WTC11 (cell line): ENCODE measurements at regions not wholly inside any gene's neighbourhood (a gene's known extent, or its start where the extent isn't known, plus 50 kb on each side); places are given as distances from the start of the nearest gene placed in this dataset.

Experiments
- FOXJ3 ChIP-seq: sonication (generic); formaldehyde crosslinking; IDR thresholded peaks from 2 replicates; pipeline ENCODE4 v1.9.0; 2021; ENCODE audit warnings: missing genetic modification reagents, mild to moderate bottlenecking, borderline replicate concordance
- JUN ChIP-seq: sonication (generic); formaldehyde crosslinking; IDR thresholded peaks from 2 replicates; pipeline ENCODE4 v1.8.0; 2023; ENCODE audit warnings: mild to moderate bottlenecking, missing genetic modification reagents
- RELA ChIP-seq: sonication (generic); formaldehyde crosslinking; IDR thresholded peaks from 2 replicates; pipeline ENCODE4 v1.8.1; 2022; ENCODE audit warnings: missing genetic modification reagents, mild to moderate bottlenecking, borderline replicate concordance
- SMAD3 ChIP-seq: sonication (generic); formaldehyde crosslinking; IDR thresholded peaks from 2 replicates; pipeline ENCODE4 v1.8.0; 2022; ENCODE audit warnings: missing genetic modification reagents, mild to moderate bottlenecking, borderline replicate concordance
- TEAD1 ChIP-seq: sonication (generic); formaldehyde crosslinking; IDR thresholded peaks from 2 replicates; pipeline ENCODE4 v1.8.0; 2022; ENCODE audit warnings: mild to moderate bottlenecking, missing genetic modification reagents
- ZNF232 ChIP-seq: sonication (generic); formaldehyde crosslinking; IDR thresholded peaks from 2 replicates; pipeline ENCODE4 v1.8.0; 2022; ENCODE audit warnings: mild to moderate bottlenecking, missing genetic modification reagents
- ZNF671 ChIP-seq: fragments of 250-450 bp; sonication (Bioruptor Pico); IDR thresholded peaks from 2 replicates; pipeline ENCODE4 v1.8.0; 2021; ENCODE audit warnings: mild to moderate bottlenecking
- TF ChIP-seq, protein P1 (sequence below): sonication (generic); formaldehyde crosslinking; IDR thresholded peaks from 2 replicates; pipeline ENCODE4 v1.8.0; 2022; ENCODE audit warnings: mild to moderate bottlenecking, missing genetic modification reagents
- TF ChIP-seq, protein P2 (sequence below): fragments of 200-600 bp; IDR thresholded peaks from 2 replicates; pipeline ENCODE4 v1.8.0; 2022; ENCODE audit warnings: antibody characterized with exemption
- TF ChIP-seq, protein P3 (sequence below): sonication (generic); formaldehyde crosslinking; IDR thresholded peaks from 2 replicates; pipeline ENCODE4 v1.8.1; 2023; ENCODE audit warnings: mild to moderate bottlenecking, moderate library complexity, missing genetic modification reagents

DNA sequence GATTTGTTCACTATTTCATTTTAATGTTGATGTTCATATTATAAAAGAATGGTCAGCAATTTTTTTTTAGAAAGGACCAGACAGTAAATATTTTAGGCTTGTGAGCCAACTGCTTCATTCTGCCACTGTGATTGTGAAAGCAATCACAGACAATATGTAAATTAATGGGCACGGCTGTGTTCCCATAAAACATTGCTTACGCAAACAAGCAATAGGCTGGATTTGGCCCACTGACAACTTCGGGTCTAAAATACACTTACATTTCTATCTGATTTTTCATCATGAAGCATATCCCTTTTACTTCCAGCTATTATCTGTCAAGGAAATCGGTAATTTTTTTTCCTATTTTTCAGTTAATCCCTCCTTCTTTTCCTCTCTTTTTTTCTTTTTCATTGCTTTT lies 182.2 kb upstream of the CDH2 start:
- TF ChIP-seq, protein P1, sequence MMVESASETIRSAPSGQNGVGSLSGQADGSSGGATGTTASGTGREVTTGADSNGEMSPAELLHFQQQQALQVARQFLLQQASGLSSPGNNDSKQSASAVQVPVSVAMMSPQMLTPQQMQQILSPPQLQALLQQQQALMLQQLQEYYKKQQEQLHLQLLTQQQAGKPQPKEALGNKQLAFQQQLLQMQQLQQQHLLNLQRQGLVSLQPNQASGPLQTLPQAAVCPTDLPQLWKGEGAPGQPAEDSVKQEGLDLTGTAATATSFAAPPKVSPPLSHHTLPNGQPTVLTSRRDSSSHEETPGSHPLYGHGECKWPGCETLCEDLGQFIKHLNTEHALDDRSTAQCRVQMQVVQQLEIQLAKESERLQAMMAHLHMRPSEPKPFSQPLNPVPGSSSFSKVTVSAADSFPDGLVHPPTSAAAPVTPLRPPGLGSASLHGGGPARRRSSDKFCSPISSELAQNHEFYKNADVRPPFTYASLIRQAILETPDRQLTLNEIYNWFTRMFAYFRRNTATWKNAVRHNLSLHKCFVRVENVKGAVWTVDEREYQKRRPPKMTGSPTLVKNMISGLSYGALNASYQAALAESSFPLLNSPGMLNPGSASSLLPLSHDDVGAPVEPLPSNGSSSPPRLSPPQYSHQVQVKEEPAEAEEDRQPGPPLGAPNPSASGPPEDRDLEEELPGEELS: no peak
- TF ChIP-seq, protein P2, sequence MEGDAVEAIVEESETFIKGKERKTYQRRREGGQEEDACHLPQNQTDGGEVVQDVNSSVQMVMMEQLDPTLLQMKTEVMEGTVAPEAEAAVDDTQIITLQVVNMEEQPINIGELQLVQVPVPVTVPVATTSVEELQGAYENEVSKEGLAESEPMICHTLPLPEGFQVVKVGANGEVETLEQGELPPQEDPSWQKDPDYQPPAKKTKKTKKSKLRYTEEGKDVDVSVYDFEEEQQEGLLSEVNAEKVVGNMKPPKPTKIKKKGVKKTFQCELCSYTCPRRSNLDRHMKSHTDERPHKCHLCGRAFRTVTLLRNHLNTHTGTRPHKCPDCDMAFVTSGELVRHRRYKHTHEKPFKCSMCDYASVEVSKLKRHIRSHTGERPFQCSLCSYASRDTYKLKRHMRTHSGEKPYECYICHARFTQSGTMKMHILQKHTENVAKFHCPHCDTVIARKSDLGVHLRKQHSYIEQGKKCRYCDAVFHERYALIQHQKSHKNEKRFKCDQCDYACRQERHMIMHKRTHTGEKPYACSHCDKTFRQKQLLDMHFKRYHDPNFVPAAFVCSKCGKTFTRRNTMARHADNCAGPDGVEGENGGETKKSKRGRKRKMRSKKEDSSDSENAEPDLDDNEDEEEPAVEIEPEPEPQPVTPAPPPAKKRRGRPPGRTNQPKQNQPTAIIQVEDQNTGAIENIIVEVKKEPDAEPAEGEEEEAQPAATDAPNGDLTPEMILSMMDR: no peak
- no peak for TF ChIP-seq ZNF671
- TF ChIP-seq, protein P3, sequence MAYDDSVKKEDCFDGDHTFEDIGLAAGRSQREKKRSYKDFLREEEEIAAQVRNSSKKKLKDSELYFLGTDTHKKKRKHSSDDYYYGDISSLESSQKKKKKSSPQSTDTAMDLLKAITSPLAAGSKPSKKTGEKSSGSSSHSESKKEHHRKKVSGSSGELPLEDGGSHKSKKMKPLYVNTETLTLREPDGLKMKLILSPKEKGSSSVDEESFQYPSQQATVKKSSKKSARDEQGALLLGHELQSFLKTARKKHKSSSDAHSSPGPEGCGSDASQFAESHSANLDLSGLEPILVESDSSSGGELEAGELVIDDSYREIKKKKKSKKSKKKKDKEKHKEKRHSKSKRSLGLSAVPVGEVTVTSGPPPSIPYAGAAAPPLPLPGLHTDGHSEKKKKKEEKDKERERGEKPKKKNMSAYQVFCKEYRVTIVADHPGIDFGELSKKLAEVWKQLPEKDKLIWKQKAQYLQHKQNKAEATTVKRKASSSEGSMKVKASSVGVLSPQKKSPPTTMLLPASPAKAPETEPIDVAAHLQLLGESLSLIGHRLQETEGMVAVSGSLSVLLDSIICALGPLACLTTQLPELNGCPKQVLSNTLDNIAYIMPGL (CRISPR knock-in tag): no peak
- TF ChIP-seq FOXJ3 (CRISPR knock-in tag): no peak
- no peak for TF ChIP-seq SMAD3 (CRISPR knock-in tag)
- TF ChIP-seq RELA (CRISPR knock-in tag): no peak
- TF ChIP-seq ZNF232 (CRISPR knock-in tag): no peak
- TF ChIP-seq TEAD1 (CRISPR knock-in tag): no peak
- no peak for TF ChIP-seq JUN (CRISPR knock-in tag)
